Left renal pelvis (tissue), 4 donors: ENCODE measurements at regions not wholly inside any gene's neighbourhood (a gene's known extent, or its start where the extent isn't known, plus 50 kb on each side); places are given as distances from the start of the nearest gene placed in this dataset.
"Not testable (repeated sequence)": the region's sequence is repeated elsewhere in the genome, so short reads cannot be mapped to it uniquely, and the experiment has no call there.

Experiments used
- DNase-seq, 4 donors: peaks; one replicate each; pipeline ENCODE4 v3.0.0-alpha.2; 2013; ENCODE audit warnings: low read depth in 4 of 4, low spot score in 3 of 4

- DNase-seq = not testable (repeated sequence)
These were observed 575.9 kb upstream of the LRRN3 start for GRCh38 chr7:110514975-110515551.

- DNase-seq = no peak
These were observed 571.1 kb upstream of the LRRN3 start for GRCh38 chr7:110519851-110520250.

- DNase-seq = no peak
These were observed 569.5 kb upstream of the LRRN3 start for GRCh38 chr7:110521357-110521911.

GRCh38 chr7:110522061-110522760 is 568.7 kb upstream of the LRRN3 start:
- no peak for DNase-seq

- peak; percentile 16 to 44 (median 34) for DNase-seq
These were observed 568.1 kb upstream of the LRRN3 start for GRCh38 chr7:110522761-110523200.

- no peak for DNase-seq
These were observed 561.8 kb upstream of the LRRN3 start for GRCh38 chr7:110529175-110529574.

- DNase-seq = no peak
These were observed 559.7 kb upstream of the LRRN3 start for GRCh38 chr7:110531186-110531585.

- no peak for DNase-seq
These were observed 556.5 kb upstream of the LRRN3 start for GRCh38 chr7:110534241-110534931.

GRCh38 chr7:110539216-110539615 is 551.7 kb upstream of the LRRN3 start:
- DNase-seq = no peak

GRCh38 chr7:110541962-110542361 is 549.0 kb upstream of the LRRN3 start:
- no peak for DNase-seq

GRCh38 chr7:110544194-110544593 is 546.7 kb upstream of the LRRN3 start:
- DNase-seq = no peak

- DNase-seq = no peak
These were observed 542.6 kb upstream of the LRRN3 start for GRCh38 chr7:110548372-110548771.

- no peak for DNase-seq
These were observed 533.8 kb upstream of the LRRN3 start for GRCh38 chr7:110557136-110557535.

- not testable (repeated sequence) for DNase-seq
These were observed 527.6 kb upstream of the LRRN3 start for GRCh38 chr7:110563286-110563685.

- DNase-seq = no peak
These were observed 526.7 kb upstream of the LRRN3 start for GRCh38 chr7:110564246-110564645.

GRCh38 chr7:110568388-110568787 is 522.5 kb upstream of the LRRN3 start:
- no peak for DNase-seq

- DNase-seq = no peak
These were observed 522.0 kb upstream of the LRRN3 start for GRCh38 chr7:110568932-110569331.

GRCh38 chr7:110569486-110570205 is 521.3 kb upstream of the LRRN3 start:
- no peak for DNase-seq

- DNase-seq = no peak
These were observed 516.9 kb upstream of the LRRN3 start for GRCh38 chr7:110573862-110574528.

- no peak for DNase-seq
These were observed 503.6 kb upstream of the LRRN3 start for GRCh38 chr7:110587294-110587693.
